ENCODE measurements at regions not wholly inside any gene's neighbourhood (a gene's known extent, or its start where the extent isn't known, plus 50 kb on each side); places are given as distances from the start of the nearest gene placed in this dataset.

DNA sequence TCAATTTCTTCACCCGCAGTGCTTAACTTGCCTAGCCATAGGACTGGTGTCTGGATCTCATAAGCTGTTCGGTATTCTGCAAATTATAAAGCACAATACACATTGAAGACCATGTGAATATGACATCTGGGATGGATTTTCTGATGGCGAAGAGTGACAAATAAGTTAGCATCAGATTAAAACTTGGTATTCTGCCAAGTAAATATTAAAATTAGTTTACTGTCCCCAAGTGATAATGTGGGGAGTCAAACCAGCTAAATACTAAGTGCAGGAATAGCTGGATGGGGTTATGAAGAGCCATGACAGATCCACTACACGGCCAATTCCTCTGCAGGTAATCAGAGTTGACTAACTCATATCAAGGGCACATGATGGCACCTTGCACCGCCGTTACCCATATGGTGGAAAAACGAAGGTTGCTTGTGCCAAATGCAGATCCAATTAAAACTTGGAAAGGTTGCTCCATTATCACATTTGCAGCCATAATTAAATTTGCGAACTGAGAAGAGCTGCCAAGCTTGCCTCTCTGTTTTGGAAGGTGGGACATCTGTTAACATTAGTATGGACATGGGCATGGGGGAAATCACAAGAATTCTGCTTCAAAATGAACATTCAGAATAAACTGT lies 114.9 kb upstream of the TOM1L1 start:
- no peaks in the 10 kb centered on the region for H4K20me1 ChIP-seq (ENCODE audit: control insufficient read depth, extremely low read depth, insufficient read depth, low read length)
- no peak overlapping the region for H3K4me3 ChIP-seq (replicated peaks in 1 of 4; ENCODE audit: control extremely low read depth in 1 of 4, insufficient read depth in 1 of 4, low read depth in 3 of 4, low read length in 4 of 4)
- no peaks in the 10 kb centered on the region for H3K79me2 ChIP-seq (ENCODE audit: control insufficient read depth, insufficient read depth, low read length)
- TF ChIP-seq, protein P1, sequence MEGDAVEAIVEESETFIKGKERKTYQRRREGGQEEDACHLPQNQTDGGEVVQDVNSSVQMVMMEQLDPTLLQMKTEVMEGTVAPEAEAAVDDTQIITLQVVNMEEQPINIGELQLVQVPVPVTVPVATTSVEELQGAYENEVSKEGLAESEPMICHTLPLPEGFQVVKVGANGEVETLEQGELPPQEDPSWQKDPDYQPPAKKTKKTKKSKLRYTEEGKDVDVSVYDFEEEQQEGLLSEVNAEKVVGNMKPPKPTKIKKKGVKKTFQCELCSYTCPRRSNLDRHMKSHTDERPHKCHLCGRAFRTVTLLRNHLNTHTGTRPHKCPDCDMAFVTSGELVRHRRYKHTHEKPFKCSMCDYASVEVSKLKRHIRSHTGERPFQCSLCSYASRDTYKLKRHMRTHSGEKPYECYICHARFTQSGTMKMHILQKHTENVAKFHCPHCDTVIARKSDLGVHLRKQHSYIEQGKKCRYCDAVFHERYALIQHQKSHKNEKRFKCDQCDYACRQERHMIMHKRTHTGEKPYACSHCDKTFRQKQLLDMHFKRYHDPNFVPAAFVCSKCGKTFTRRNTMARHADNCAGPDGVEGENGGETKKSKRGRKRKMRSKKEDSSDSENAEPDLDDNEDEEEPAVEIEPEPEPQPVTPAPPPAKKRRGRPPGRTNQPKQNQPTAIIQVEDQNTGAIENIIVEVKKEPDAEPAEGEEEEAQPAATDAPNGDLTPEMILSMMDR (conservative IDR thresholded peaks at IDR 0.05 in 1 of 2, IDR thresholded peaks at IDR 0.05 in 1 of 2; ENCODE audit: low read depth in 1 of 2, low read length in 2 of 2): no peak
- no peak for TF ChIP-seq EZH2 (IDR thresholded peaks at IDR 0.05; ENCODE audit: low read length, missing control alignments)
- no peaks in the 10 kb centered on the region for H3K4me1 ChIP-seq (ENCODE audit: control insufficient read depth, extremely low read depth, insufficient read depth, low read length)
- H3K9me3 ChIP-seq (ENCODE audit: control insufficient read depth, insufficient read depth, low read depth, low read length): no peaks in the 10 kb centered on the region
- H3K4me2 ChIP-seq (ENCODE audit: extremely low read depth, insufficient read depth, low read length): no peak overlapping the region
- H3K27ac ChIP-seq (ENCODE audit: insufficient read depth, low read length): no peak overlapping the region
- H3K36me3 ChIP-seq (ENCODE audit: control insufficient read depth, insufficient read depth, low read length): no peaks in the 10 kb centered on the region
- H2AFZ ChIP-seq (ENCODE audit: low read length): no peak overlapping the region
- H3K9ac ChIP-seq (ENCODE audit: insufficient read depth, low read length): no peak overlapping the region
- H3K27me3 ChIP-seq (ENCODE audit: control insufficient read depth, insufficient read depth, low read length): no peaks in the 10 kb centered on the region
- no peak for DNase-seq (ENCODE audit: low read depth in 2 of 2)

GRCh38 chr17:54789101-54789880 lies 111.4 kb upstream of the TOM1L1 start:
- Histone ChIP-seq H3K79me2 (ENCODE audit: control insufficient read depth, insufficient read depth, low read length) (no peaks in the 10 kb centered on the region), H4K20me1 (ENCODE audit: control insufficient read depth, extremely low read depth, insufficient read depth, low read length) (no peaks in the 10 kb centered on the region), H3K9ac (ENCODE audit: insufficient read depth, low read length) (no peak overlapping the region), H3K36me3 (ENCODE audit: control insufficient read depth, insufficient read depth, low read length) (no peaks in the 10 kb centered on the region), H3K4me1 (ENCODE audit: control insufficient read depth, extremely low read depth, insufficient read depth, low read length) (no peaks in the 10 kb centered on the region), H3K9me3 (ENCODE audit: control insufficient read depth, insufficient read depth, low read depth, low read length) (no peaks in the 10 kb centered on the region), H3K4me3 (replicated peaks in 1 of 4; ENCODE audit: control extremely low read depth in 1 of 4, insufficient read depth in 1 of 4, low read depth in 3 of 4, low read length in 4 of 4) (no peak overlapping the region), H2AFZ (ENCODE audit: low read length) (no peak overlapping the region), H3K27ac (ENCODE audit: insufficient read depth, low read length) (no peak overlapping the region), H3K27me3 (ENCODE audit: control insufficient read depth, insufficient read depth, low read length) (no peaks in the 10 kb centered on the region), H3K4me2 (ENCODE audit: extremely low read depth, insufficient read depth, low read length) (no peak overlapping the region)
- DNase-seq (ENCODE audit: low read depth in 2 of 2): no peak
- TF ChIP-seq, protein P1 (conservative IDR thresholded peaks at IDR 0.05 in 1 of 2, IDR thresholded peaks at IDR 0.05 in 1 of 2; ENCODE audit: low read depth in 1 of 2, low read length in 2 of 2): no peak
- no peak for TF ChIP-seq EZH2 (IDR thresholded peaks at IDR 0.05; ENCODE audit: low read length, missing control alignments)

DNA sequence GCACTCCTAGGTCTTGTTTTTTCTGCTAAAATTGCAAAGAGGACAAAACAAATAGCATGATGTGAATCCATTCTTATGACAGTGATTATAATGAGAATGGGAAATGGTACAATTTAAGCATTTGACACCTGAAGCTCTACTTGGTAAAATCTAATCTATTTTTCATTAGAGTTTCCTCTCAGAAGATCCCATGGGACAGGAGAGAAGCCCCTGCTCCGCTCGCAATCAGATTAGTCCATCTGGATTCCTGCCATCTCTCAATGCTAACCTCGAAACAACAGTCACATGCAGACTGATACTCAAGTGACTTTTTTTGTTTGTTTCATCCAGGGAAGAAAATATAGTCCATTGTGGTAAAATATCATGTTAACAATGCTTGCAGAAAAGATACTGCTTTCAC lies 107.4 kb upstream of the TOM1L1 start:
- no peaks in the 10 kb centered on the region for H3K9me3 ChIP-seq (ENCODE audit: control insufficient read depth, insufficient read depth, low read depth, low read length)
- no peak for TF ChIP-seq EZH2 (IDR thresholded peaks at IDR 0.05; ENCODE audit: low read length, missing control alignments)
- TF ChIP-seq, protein P1 (conservative IDR thresholded peaks at IDR 0.05 in 1 of 2, IDR thresholded peaks at IDR 0.05 in 1 of 2; ENCODE audit: low read depth in 1 of 2, low read length in 2 of 2): no peak

More for the DNA sequence above, 107.4 kb upstream of the TOM1L1 start:
- no peaks in the 10 kb centered on the region for H4K20me1 ChIP-seq (ENCODE audit: control insufficient read depth, extremely low read depth, insufficient read depth, low read length)
- H3K79me2 ChIP-seq (ENCODE audit: control insufficient read depth, insufficient read depth, low read length): no peaks in the 10 kb centered on the region
- no peak overlapping the region for H2AFZ ChIP-seq (ENCODE audit: low read length)
- H3K4me1 ChIP-seq (ENCODE audit: control insufficient read depth, extremely low read depth, insufficient read depth, low read length): no peaks in the 10 kb centered on the region
- no peak overlapping the region for H3K4me2 ChIP-seq (ENCODE audit: extremely low read depth, insufficient read depth, low read length)
- no peak overlapping the region for H3K27ac ChIP-seq (ENCODE audit: insufficient read depth, low read length)
- no peak overlapping the region for H3K4me3 ChIP-seq (replicated peaks in 1 of 4; ENCODE audit: control extremely low read depth in 1 of 4, insufficient read depth in 1 of 4, low read depth in 3 of 4, low read length in 4 of 4)
- H3K27me3 ChIP-seq (ENCODE audit: control insufficient read depth, insufficient read depth, low read length): no peaks in the 10 kb centered on the region
- no peak overlapping the region for H3K9ac ChIP-seq (ENCODE audit: insufficient read depth, low read length)
- no peaks in the 10 kb centered on the region for H3K36me3 ChIP-seq (ENCODE audit: control insufficient read depth, insufficient read depth, low read length)
- DNase-seq (ENCODE audit: low read depth in 2 of 2): no peak
